PFSK-1 (cell line): ENCODE measurements at regions not wholly inside any gene's neighbourhood (a gene's known extent, or its start where the extent isn't known, plus 50 kb on each side); places are given as distances from the start of the nearest gene placed in this dataset.

Source experiments
- REST ChIP-seq, 2 experiments: IDR thresholded peaks; 2 replicates each; pipeline versions ENCODE4 v1.6.1 to v1.8.0; 2011 to 2012; ENCODE audit warnings: low read depth in 2 of 2, low read length in 2 of 2, control low read depth in 1 of 2, inconsistent platforms in 1 of 2, mild to moderate bottlenecking in 1 of 2, moderate library complexity in 1 of 2; ENCODE audit not compliant: insufficient read depth in 1 of 2
- TAF1 ChIP-seq: IDR thresholded peaks from 2 replicates; pipeline ENCODE4 v1.6.1; 2012; ENCODE audit warnings: low read length, control low read depth, borderline replicate concordance; ENCODE audit not compliant: insufficient read depth

GRCh38 chr6:134680021-134680420 lies 269.9 kb downstream of the ALDH8A1 start:
- no peak for TF ChIP-seq REST (IDR thresholded peaks at IDR 0.05; ENCODE audit: insufficient read depth in 1 of 2, low read depth in 2 of 2, low read length in 2 of 2)
- TF ChIP-seq TAF1: no peak
